Breast epithelium (tissue), 4 donors: ENCODE measurements at regions not wholly inside any gene's neighbourhood (a gene's known extent, or its start where the extent isn't known, plus 50 kb on each side); places are given as distances from the start of the nearest gene placed in this dataset.

Source experiments
- DNase-seq, 2 donors: peaks; one replicate each; pipeline ENCODE4 v3.0.0-alpha.2; 2019; ENCODE audit warnings: low spot score in 2 of 2
- H3K27ac ChIP-seq, 2 donors: fragments of 200-600 bp; sonication (generic) in 1 of 2; one replicate each; pipeline ENCODE4 v1.5.1; 2016 to 2019; ENCODE audit warnings: mild to moderate bottlenecking in 1 of 2
- H3K27me3 ChIP-seq, 2 donors: fragments of 200-600 bp; sonication (generic) in 1 of 2; one replicate each; pipeline versions ENCODE4 v1.5.1 to v1.6.0; 2017 to 2019; ENCODE audit warnings: control low read depth in 1 of 2, mild to moderate bottlenecking in 1 of 2
- H3K36me3 ChIP-seq: fragments of 200-600 bp; one replicate; pipeline ENCODE4 v1.5.1; 2019
- H3K4me1 ChIP-seq, 2 donors: fragments of 200-600 bp; sonication (generic); one replicate each; pipeline ENCODE4 v1.5.1; 2016 to 2019; ENCODE audit warnings: control low read depth in 1 of 2
- H3K4me3 ChIP-seq, 3 donors: fragments of 200-600 bp; sonication (generic); 1 replicate in 2 of 3; 2 replicates in 1 of 3; pipeline ENCODE4 v1.5.1; 2016 to 2019; ENCODE audit warnings: mild to moderate bottlenecking in 3 of 3, moderate library complexity in 2 of 3
- H3K9me3 ChIP-seq, 2 donors: fragments of 200-600 bp; sonication (generic) in 1 of 2; one replicate each; pipeline ENCODE4 v1.5.1; 2016 to 2019; ENCODE audit warnings: control low read depth in 1 of 2
- POLR2A ChIP-seq: fragments of 450-650 bp; IDR thresholded peaks from one replicate; pipeline ENCODE4 v1.6.1; 2016; ENCODE audit warnings: antibody characterized with exemption, mild to moderate bottlenecking, moderate library complexity
- POLR2AphosphoS5 ChIP-seq, 3 donors: sonication (generic); formaldehyde crosslinking; IDR thresholded peaks; one replicate each; pipeline ENCODE4 v1.6.1; 2017; ENCODE audit warnings: antibody characterized with exemption in 3 of 3
- intact Hi-C: fragments of 100-400 bp; cut with DNase I; formaldehyde crosslinking; loops from one replicate; pipeline ENCODE4 v1.15.1; 2023; ENCODE audit warnings: low total_unique reads
- TF ChIP-seq, protein P1 (sequence below), 3 donors: fragments of 450-650 bp; IDR thresholded peaks; one replicate each; pipeline ENCODE4 v1.5.1; 2016 to 2017; ENCODE audit warnings: antibody characterized with exemption in 3 of 3, mild to moderate bottlenecking in 3 of 3, moderate library complexity in 3 of 3

DNA sequence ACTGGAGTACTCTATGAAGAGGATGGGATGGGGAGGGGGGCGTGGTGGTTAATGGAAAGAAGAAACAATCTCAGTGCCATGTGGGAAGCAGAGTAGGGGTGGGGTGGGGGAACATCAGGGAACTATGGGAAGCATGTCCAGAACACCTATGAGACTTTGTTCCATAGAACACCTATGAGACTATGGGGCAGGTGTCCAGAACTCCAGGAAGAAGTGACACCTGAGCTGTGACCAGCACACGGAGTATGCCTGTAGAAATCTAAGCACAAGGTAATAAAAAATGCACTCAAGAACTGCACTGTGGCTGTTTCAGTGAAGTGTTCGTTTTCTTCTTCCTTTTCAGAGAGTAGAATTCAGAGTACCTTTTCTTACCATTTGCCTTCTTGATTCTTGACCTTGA lies 704.8 kb upstream of the TENM3 start:
- Histone ChIP-seq H3K4me1 (no peaks in the 10 kb centered on the region), H3K27me3 (no peaks in the 10 kb centered on the region), H3K4me3 (no peak overlapping the region), H3K9me3 (no peaks in the 10 kb centered on the region), H3K27ac (no peak overlapping the region), H3K36me3 (no peaks in the 10 kb centered on the region)
- TF ChIP-seq POLR2A (no peak), POLR2AphosphoS5 (IDR thresholded peaks at IDR 0.05) (no peak)
- TF ChIP-seq, protein P1, sequence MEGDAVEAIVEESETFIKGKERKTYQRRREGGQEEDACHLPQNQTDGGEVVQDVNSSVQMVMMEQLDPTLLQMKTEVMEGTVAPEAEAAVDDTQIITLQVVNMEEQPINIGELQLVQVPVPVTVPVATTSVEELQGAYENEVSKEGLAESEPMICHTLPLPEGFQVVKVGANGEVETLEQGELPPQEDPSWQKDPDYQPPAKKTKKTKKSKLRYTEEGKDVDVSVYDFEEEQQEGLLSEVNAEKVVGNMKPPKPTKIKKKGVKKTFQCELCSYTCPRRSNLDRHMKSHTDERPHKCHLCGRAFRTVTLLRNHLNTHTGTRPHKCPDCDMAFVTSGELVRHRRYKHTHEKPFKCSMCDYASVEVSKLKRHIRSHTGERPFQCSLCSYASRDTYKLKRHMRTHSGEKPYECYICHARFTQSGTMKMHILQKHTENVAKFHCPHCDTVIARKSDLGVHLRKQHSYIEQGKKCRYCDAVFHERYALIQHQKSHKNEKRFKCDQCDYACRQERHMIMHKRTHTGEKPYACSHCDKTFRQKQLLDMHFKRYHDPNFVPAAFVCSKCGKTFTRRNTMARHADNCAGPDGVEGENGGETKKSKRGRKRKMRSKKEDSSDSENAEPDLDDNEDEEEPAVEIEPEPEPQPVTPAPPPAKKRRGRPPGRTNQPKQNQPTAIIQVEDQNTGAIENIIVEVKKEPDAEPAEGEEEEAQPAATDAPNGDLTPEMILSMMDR (IDR thresholded peaks at IDR 0.05): no peak
- DNase-seq: no peak
- intact Hi-C loops: no loop called here

- no peaks in the 10 kb centered on the region for H3K4me1 ChIP-seq
- H3K36me3 ChIP-seq: no peaks in the 10 kb centered on the region
- H3K27me3 ChIP-seq: no peaks in the 10 kb centered on the region
- H3K27ac ChIP-seq: no peak overlapping the region
- TF ChIP-seq POLR2A (no peak), POLR2AphosphoS5 (IDR thresholded peaks at IDR 0.05) (no peak)
- TF ChIP-seq, protein P1 (IDR thresholded peaks at IDR 0.05): no peak
- no peak overlapping the region for H3K4me3 ChIP-seq
- DNase-seq: no peak
- H3K9me3 ChIP-seq: no peaks in the 10 kb centered on the region
- intact Hi-C loops: loop anchor here (2.0 kb wide), 1 partner anchor 61 kb away; no protein-coding TSS in a partner anchor
Observed at GRCh38 chr4:181541396-181541795, 701.8 kb upstream of the TENM3 start.

DNA sequence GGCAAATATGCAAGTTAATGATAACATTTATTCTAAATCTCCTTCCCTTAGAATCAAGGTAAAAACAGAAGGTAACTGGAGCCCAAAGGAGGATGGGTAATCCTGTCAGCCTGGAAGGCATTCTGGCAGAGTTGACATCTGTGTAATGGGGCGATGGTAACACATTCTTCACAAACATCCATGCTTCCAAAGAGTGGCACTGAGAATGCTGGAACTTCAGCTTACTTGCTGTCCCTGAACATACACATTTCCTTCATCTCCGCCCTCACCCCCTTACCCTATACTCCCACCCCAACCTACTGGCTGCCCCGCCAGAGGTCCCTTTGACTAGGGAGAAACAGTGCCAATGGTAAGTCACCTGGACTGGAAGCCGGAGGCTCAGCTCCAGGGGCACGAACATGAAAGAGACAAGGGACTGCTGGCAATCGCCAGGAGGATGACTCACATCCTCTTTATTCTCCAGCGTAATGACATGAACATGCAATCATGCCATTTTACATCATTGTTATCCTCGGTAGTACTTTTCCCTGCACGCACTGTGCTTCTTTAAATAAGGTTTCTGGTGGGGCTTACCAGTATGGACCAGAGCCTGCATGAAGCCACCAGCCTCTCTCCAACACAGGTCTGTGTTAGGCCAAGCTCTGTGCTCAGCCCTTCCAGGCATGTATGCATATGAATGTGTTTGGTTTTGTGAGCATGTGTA lies 694.2 kb upstream of the TENM3 start:
- no peak for DNase-seq
- H3K9me3 ChIP-seq: no peaks in the 10 kb centered on the region
- no peaks in the 10 kb centered on the region for H3K4me1 ChIP-seq
- no peak overlapping the region for H3K4me3 ChIP-seq
- H3K27me3 ChIP-seq: no peaks in the 10 kb centered on the region
- no peaks in the 10 kb centered on the region for H3K36me3 ChIP-seq
- no peak overlapping the region for H3K27ac ChIP-seq
- intact Hi-C loops: no loop called here
- TF ChIP-seq, protein P1 (IDR thresholded peaks at IDR 0.05): no peak
- no peak for TF ChIP-seq POLR2A
- TF ChIP-seq POLR2AphosphoS5 (IDR thresholded peaks at IDR 0.05): no peak

GRCh38 chr4:181549576-181550188 lies 693.5 kb upstream of the TENM3 start:
- Histone ChIP-seq H3K36me3 (no peaks in the 10 kb centered on the region), H3K27me3 (no peaks in the 10 kb centered on the region), H3K9me3 (no peaks in the 10 kb centered on the region), H3K4me1 (no peaks in the 10 kb centered on the region), H3K27ac (no peak overlapping the region), H3K4me3 (no peak overlapping the region)
- DNase-seq: no peak
- no peak for TF ChIP-seq POLR2A
- TF ChIP-seq POLR2AphosphoS5 (IDR thresholded peaks at IDR 0.05): no peak
- TF ChIP-seq, protein P1 (IDR thresholded peaks at IDR 0.05): no peak
- intact Hi-C loops: no loop called here

DNA sequence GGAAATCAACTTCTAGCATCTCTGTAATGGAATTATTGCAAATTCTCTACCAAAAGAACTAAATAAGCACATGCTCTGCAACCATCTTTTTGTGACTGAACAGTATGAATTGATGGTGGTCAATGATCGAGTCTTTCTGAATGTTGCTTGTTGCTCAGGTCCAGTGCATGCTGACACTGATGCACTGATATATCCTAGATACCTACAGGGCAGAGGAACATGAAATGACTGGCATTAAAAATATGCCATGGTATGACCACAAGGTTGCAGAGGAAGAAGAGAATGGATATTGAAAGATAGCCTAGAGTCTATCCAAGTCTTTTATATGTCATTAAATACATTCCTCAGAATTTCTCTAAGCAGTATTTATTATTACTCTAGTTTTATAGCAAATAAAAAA lies 692.8 kb upstream of the TENM3 start:
- DNase-seq: no peak
- intact Hi-C loops: no loop called here
- Histone ChIP-seq H3K27ac (no peak overlapping the region), H3K4me3 (no peak overlapping the region), H3K27me3 (no peaks in the 10 kb centered on the region), H3K4me1 (no peaks in the 10 kb centered on the region), H3K9me3 (no peaks in the 10 kb centered on the region), H3K36me3 (no peaks in the 10 kb centered on the region)
- TF ChIP-seq POLR2AphosphoS5 (IDR thresholded peaks at IDR 0.05): no peak
- TF ChIP-seq POLR2A: no peak
